ENCODE measurements at regions not wholly inside any gene's neighbourhood (a gene's known extent, or its start where the extent isn't known, plus 50 kb on each side); places are given as distances from the start of the nearest gene placed in this dataset.

DNA sequence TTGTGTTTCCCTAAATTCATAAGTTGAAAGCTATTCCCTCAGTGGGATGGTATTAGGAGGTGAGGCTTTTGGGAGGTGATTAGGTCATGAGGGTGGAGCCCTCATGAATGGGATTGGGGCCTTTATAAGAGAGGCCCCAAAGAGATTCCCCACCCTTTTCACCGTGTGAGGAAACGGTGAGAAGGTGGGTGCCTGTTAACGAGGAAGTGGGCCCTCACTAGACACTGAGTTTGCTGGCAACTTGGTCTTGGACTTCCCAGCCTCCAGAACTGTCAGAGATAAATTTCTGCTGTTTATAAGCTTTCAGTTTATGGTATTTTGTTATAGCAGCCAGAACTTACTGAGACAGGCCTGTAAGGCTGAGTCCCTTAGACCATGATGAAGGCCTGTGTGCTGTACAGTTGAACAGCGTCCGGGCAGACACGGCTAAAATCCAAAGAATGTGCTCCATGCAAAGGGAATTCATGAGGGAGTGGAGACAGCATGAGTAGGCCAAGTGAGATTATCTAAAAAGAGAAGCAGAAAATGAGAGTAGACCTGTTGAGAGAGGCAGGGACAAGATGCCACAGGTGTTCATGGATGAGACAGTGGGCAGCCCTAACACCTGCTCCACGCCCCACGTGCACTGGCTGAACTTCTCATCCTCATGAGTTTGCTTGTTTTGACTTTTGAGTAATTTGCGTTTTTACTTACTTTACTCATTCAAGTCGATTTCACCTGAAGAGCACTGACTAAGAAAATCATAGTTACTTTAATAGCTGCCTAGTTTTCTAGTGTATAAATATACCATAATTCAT lies 66.9 kb upstream of the SFMBT2 start:
- TF ChIP-seq EZH2 (IDR thresholded peaks at IDR 0.05) = no peak
- TF ChIP-seq POLR2AphosphoS5 (IDR thresholded peaks at IDR 0.05; ENCODE audit: borderline replicate concordance, low read depth, low read length) = no peak

All from SK-N-MC (cell line).